HG03432 (cell line): ENCODE measurements at regions not wholly inside any gene's neighbourhood (a gene's known extent, or its start where the extent isn't known, plus 50 kb on each side); places are given as distances from the start of the nearest gene placed in this dataset.
A peak's percentile ranks its signal among the peaks of the same experiment; 100 is the strongest.

Experiments used
- ATAC-seq: cut with Tn5 transposase; IDR thresholded peaks from one replicate; pipeline ENCODE4 v1.9.1; 2021; ENCODE audit warnings: mild to moderate bottlenecking, moderate library complexity; ENCODE audit not compliant: unreplicated experiment

DNA sequence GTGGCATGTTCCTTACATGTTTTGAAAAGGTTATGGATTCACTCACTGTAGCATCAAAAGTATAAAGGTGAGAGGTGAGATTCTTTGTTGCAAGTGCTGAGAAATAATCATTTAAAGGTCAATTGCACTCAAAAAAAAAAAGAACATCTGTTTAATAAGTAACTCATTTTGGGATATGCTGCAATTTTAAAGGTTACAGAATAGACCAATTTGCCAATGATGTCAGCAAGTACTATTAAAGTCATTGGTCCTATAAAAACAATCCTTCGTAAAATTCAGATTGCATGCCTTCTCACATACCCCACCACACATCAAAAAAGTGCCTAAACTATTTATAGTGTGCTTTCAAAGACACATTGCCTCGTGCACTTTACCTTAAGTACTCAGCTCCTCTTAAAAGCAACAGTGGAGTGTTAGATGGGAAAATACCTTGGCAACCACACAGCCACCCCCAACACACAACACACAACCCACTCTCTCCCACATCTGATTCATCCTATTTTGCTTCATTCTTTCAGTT is 218.2 kb upstream of the ADGRL2 start:
- peak; percentile 61 for ATAC-seq

DNA sequence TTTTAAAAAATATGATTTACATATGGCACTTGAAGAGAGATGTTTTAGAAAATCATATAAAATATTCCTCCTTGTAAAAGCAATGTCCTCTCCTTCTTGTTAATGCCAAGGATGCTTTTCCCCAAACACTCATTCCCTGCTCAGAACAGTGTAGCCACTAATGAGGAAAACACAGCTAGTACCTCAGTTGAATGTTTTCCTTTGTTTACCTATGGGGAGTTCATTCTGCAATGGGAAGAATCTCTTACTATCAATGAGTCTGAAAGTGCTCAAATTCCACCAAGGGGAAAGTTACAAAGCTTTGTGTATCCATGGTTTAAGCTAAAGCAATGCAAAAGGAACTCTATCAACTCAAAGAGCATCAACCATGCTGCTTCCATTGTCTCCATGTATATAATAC is 221.9 kb upstream of the ADGRL2 start:
- no peak for ATAC-seq

DNA sequence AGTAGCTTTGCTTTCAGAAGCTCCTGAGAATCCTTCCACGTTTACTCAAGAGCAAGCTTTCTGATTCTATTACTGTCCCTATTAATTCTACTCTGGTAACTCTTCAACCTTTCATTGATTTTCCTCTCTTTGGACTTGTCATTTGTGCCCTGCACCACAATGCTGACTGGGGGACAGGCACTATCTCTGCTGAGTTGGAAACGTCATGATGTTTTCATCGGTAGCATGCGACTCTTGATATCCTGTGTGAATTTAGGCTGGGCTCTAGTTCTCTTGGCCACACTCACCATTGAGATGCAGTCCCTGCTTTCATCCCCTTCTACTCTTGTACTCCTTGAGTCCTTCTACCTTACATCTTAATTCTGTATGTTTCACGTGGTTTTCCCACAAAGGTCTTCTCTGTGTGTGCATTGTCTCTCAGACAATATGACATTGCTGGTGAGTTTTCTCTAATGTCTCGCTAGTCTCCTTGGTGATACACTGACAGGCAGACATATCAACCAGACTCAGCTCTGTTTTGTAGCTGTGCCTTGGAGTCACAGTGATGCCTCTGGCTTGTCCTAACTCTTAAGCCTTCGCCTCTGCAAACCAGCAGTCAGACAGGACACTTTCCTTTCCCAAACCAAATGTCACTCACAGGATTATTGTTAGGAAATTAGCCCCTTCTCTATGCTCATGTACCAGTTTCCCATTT is 223.6 kb upstream of the ADGRL2 start:
- ATAC-seq = no peak

DNA sequence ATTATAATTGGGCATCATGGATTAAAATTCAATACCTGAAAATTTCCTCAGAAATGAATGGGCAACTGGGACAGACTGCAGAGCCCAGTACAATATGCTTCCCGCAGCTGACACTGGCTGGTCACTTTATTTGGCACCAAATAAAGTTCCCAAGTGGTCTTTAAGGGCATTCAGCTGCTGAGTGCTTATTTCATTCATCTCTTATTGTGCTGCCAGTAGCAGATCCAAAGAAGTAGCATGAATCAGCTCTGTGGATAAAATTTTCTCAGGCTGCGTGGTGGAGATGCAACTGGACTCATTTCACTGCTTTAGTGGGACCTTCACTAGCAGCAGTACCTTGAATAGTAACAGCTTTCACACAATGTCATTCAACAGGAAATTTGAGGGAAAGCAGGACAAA is 226.3 kb upstream of the ADGRL2 start:
- no peak for ATAC-seq

DNA sequence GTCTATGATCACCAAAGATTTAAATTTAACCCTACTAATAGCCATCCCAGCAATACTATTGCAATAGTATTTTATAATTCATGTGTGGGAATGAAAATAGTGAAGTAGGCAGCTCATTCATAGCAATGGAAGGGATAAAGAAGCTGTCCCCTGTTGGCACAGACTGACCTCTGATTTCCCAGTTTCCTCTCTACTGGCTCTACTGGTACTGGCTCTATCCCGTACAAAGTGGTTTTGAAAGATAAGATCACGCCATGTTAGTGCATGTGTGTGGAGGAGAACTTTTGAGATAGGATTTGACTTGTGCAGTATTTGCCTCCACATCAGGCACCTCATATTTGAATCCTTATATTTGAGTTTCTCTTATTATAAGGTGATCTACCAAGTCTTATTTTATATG is 227.3 kb upstream of the ADGRL2 start:
- ATAC-seq = no peak

DNA sequence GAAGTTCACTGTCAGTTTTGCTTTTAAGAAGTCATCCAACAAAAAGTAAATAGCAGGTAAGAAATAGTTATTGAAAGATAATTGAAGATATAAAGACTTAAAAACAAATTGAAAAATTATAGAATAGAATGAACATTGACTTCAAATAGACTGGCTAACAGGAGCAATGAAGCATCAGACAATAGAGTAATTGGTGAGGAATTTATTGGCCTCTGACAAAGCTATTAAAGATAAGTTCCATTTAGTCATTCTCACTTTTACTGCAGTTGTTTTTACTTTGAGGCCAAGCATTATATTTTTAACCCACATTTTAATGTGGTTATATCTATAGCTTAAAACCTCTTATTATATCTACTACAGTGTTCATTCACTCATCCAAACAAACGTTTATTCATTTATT is 228.8 kb upstream of the ADGRL2 start:
- ATAC-seq = no peak

DNA sequence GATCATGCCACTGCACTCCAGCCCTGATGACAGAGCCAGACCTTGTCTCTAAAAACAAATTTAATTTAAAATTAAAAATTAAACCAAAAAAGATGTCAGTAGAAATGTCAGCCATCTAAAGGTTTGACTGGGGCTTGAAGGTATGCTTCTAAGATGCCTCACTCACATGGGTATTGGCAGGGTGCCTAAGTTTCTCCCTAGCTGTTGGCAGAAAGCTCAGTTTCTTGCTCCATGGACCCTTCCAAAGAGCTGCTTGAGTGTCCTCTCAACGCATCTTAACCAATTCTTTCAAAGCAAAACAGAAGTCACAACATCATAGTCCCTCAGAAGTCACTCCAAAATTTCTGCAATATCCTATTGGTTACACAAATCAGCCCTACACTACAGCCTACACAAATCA is 231.0 kb upstream of the ADGRL2 start:
- no peak for ATAC-seq

DNA sequence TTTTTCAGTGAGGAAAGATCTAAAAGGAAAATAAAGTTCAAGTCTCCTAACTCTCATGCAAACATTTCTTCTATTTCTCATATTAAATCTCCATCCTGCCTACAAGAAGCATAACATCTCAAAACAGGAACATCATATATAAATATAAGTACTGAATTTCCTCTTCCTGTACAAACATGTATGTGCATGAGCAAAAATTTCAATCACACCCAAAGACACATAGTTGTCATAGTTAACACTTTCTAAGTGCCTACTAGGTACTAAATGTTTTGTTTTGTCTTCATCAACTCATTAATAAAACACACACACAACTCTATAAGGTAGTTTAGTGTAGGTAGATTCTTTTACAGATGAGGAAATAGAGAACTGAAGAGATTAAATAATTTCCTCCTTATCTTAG is 237.1 kb upstream of the ADGRL2 start:
- no peak for ATAC-seq

DNA sequence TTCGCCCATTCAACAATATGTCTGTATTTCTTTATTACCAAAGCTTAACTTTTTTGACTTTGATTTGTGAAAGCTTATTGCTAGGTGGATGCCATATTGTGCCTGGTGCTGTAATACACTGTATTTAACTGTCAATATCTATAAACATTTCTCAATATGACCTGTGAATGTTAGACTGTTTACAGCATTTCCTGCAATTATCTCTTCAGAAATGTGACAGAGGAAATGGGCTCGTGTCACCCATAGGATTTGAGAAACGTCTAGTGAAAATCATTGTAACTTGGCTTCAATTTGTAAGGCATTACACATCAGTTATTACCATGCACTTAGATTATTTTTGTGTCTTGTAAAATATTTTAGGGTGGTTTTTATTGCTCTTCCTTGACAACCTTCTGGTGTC is 237.8 kb upstream of the ADGRL2 start:
- ATAC-seq = no peak

DNA sequence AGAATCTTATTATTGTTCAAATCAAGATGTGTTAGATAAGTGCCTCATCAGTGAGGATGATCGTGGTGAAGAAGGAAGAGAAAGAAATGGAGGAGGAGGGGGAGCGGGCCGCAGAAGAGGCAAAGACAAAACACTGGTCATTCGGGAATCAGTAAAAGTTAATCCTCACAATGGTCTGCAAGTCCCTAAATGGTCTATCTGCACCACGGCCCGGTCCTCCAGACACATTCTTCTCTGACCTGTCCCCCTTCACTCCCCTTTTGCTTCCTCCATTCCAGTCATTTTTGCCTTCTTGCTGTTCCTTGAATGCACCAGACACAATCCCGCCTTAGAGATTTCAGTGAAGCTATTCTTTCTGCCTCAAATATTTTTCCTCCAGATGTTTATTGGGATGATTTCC is 240.1 kb upstream of the ADGRL2 start:
- ATAC-seq = no peak

DNA sequence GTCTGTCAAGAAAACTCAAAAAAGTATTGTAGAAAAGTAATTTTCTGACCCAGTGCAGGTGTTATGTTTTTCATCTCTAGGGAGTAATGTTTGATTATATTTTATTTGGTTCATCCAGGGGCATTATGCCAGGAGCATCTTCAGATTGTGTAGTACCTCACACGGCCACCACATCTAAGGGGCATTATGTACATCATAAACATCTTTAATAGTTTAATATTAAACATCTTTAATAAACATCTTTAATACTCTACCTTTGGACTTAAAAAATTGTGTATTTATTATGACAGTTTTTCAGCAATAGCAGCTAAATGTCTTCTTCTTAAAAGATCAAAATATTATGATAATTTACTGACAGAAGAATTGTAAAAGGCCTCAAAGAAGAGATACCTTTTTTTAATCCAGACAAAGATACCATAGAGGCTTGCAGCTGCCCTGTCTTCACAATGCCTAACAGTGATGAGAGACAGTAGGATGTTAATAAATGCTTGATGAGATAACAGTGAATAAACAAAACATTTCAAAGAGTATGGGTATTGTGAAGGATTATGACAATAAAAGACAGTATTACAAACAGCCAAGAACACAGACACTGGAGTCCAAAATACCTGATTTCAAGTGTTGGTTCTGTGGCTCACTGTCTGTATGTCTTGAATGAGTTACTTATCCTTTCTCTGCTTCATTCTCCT is 240.9 kb upstream of the ADGRL2 start:
- ATAC-seq = peak; percentile 50

DNA sequence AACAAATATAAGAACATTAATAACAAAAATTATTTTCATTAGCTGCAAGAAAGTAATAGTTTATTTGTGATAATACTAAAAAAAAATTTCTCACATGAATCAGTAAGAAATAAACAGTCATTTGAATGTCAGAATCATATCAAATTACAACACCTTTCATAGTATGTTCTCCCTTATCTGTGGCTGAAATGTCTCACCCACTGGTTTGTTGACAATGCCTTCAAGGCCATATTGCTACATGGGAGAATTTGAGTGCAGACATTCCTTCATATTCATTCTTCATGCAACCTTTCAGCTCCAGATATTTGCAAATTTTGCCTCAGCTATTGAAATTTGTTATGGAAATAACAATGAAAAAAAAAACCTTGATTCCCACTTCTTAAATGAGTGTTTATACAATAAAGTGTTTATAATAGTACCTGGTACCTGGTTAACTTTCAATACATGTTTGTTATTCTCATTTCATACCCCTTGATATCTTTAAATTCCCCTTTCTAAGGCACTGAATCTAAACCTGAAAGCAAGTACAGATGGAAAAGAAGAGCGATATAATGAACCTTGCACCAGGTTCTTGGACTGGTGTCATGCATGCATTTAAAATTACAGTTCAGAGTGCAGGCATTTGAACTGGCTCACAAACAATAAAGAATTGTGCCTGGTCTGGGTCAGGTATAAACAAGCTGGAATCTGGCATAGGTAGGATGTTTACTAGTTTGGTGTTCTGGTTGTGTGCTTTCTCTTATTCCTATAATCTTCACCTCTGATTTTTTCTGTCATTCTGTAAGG is 242.2 kb upstream of the ADGRL2 start:
- ATAC-seq = no peak

DNA sequence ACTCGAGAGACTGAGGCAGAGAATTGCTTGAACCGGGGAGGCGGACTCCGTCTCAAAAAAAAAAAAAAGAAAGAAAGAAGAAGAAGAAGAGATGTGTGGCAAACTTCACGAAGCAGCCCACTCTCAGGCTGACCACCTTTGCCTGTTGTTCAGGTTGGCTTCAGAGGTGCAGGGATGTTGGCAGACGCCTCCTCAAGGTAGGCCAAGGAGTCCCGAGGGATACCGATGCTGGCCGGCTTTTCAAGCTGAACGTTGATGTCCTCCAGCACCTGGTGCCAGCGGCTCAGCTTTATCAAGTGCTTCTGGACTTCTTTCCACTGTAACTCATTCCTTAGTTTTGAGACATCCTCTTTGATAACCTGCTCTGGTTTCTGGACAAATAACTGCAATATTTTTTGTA is 243.8 kb upstream of the ADGRL2 start:
- no peak for ATAC-seq

DNA sequence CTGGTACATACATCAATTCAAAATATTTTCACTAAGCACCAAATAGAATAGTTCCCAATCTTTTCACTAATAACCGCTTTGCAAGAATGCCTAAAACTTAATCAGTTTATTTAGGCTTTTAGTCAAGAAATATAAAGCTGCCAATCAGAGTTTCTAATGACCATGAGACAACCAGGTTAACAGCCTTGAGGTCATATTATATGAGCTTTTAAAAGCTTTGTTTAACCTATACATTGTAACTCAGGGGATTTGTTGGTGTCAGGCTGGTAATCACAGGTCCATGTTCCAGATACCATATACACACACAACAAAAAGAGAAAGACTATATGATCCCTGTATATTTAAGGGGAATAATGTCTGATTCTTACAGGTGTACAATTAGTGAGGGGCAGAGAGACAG is 246.2 kb upstream of the ADGRL2 start:
- no peak for ATAC-seq

DNA sequence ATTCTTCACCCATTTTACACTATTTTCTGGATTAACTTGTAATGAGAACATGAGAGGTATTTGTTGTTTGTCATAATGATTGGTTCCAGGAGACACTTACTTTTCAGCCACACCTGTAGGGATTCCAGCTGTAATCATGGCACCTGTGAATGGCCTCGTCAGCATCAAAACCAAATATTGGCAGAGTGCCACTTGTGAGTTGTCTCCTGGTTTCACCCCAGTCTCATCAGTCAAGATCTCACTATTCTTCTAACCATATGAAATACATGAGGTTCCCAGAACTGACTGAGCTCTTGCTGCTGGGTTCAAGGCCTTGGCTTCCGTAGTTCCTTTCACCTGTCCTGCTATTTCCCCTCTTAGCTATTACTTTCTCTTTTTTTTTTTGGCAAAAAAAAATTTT is 246.6 kb upstream of the ADGRL2 start:
- peak; percentile 22 for ATAC-seq

DNA sequence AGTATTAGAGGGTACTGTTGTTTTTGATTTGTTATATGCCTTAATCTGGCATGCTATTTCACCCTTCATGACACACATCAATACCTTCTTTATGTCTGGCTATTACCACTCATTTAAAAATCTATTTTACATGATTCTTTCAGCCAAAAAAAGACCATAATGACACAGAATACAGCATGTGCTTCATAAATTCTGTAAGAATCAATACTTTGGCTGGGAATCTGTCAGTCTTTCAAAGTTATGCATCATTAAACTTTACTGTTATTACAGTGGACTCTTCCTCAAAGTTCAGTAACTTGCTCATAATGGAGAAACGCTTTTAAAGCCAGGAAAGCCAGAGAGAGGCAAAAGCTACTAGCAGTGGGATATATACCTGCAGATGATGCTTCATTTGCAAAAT is 247.2 kb upstream of the ADGRL2 start:
- no peak for ATAC-seq

DNA sequence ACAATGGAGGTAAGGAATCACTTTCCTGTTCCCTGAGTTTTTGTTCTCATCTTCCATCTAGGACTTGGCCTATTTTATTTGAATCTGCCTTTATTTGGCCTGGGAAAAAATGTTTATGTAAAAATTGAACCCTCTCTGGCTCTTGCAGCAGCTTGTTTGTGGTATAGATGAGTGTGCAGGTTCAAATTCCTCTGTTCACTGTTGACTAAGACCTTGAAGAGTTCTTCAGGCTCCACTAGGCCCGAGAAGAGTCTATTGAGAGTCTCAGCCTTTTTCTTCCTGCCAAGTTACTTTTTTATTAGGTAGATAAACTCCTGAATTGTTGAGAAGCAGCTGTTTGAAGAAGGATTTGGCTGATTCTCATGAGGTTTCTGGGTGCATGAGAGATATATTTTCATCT is 248.8 kb upstream of the ADGRL2 start:
- ATAC-seq = no peak

DNA sequence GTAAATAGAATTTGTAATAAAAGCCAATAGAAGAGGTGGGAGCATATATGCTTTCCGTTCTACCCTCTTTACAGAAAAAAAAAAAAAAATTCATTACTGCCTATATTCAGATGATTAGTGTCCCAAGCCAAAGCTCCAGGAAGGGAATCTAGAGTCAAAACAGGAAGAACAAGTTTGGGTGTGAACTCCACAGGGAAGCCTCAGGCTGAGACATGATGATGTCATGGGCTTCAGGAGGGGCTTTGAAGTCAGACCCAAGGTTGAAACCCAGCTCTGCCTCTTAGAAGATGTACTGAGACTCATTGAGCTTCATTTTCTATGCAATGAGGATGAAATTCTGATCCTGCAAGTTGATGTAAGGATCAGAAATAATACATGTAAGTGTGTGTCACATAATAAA is 250.0 kb upstream of the ADGRL2 start:
- ATAC-seq = no peak

DNA sequence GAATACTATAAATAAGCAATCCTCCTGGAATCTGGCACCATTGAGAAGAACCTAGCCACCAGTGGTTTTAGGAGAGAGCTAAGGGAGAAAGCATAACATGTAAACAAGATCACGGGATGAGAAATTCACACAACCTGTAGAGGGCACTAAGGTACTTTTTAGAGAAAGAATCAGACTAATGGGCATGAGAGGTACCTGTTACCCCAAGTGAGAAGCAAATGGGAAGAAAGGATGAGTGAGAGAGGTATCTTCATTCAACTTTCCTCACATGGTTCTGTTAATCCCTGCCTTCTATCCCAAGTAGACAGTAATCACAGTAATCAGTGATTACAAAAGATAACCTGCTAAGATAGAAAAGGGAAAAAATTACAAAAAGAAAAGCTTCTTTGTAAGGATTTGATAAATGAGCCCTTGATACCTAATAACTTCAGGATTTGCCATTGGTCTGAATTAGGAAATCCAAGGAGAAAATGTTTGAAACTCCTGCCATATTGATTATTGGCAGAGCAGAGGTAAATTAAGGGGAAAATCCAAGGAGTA is 251.1 kb upstream of the ADGRL2 start:
- ATAC-seq = peak; percentile 35

DNA sequence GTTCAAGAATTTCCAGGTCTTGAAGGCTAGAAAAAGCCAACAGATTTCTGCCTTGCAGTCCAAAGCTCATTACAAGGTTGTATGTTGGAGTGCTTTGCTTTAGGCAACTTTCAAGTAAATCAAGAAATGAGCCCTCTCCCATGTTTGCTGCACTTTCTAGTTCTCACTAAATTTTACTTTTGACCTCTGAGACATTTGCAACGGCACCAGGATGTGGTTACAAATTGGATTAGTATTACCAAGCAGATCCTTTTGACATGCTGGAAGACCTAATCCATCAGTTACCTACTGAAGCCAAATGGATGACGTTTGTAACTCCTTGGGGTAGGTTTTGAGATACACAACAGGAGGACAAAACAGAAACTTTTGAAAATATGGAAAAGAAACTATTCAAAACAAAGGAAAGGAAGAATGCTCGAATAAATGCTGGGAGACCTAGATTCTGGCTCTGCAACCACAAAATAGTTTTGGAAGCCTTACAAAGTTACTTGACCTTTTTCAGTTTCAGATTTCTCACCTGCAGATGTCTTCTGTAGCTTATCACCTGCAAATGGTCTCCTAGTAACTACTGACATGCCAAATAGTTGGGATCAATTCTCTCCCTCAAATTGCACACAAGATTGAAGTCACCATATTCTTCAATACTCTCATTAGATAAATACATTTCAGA is 251.7 kb upstream of the ADGRL2 start:
- ATAC-seq = peak; percentile 63

DNA sequence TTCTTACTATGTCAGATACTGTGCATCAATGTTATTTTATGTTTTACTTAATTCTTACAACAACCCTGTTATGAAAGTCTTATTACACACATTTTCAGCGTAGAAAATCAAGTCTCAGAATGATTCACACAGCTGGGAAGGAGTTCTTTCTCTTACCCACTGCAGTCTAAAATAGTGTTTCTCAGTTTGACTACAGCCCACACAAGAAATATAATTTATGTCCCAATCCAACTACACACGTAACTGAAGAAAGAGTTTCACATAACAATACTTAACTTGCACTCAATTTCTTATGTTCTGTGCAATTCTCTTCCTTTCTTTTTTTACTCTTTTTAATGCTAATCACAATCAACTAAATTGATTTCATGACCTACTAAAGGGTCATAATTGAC is 252.8 kb upstream of the ADGRL2 start:
- ATAC-seq = peak; percentile 88
